22Rv1 (cell line): ENCODE measurements at regions not wholly inside any gene's neighbourhood (a gene's known extent, or its start where the extent isn't known, plus 50 kb on each side); places are given as distances from the start of the nearest gene placed in this dataset.

Experiments used
- H3K27ac ChIP-seq: fragments of 450-650 bp; 2 replicates; pipeline ENCODE4 v1.5.1; 2017
- CTCF ChIP-seq: fragments of 450-650 bp; IDR thresholded peaks from 2 replicates; pipeline ENCODE4 v1.5.1; 2017; ENCODE audit warnings: mild to moderate bottlenecking
- ZFX ChIP-seq: fragments of 450-650 bp; IDR thresholded peaks from 2 replicates; pipeline ENCODE4 v1.6.1; 2017; ENCODE audit warnings: antibody characterized with exemption, borderline replicate concordance

- TF ChIP-seq CTCF, result no peak
- no peak for TF ChIP-seq ZFX
- H3K27ac ChIP-seq, result no peak overlapping the region
Measured at GRCh38 chr10:128525444-128525843, 399.2 kb upstream of the MKI67 start.

- TF ChIP-seq ZFX, result no peak
- TF ChIP-seq CTCF, result no peak
- H3K27ac ChIP-seq, result no peak overlapping the region
Measured at GRCh38 chr10:128525936-128526335, 399.7 kb upstream of the MKI67 start.

GRCh38 chr10:128526791-128527375 is 400.7 kb upstream of the MKI67 start:
- TF ChIP-seq ZFX, result no peak
- TF ChIP-seq CTCF, result no peak
- H3K27ac ChIP-seq, result no peak overlapping the region

- H3K27ac ChIP-seq, result no peak overlapping the region
- TF ChIP-seq CTCF (no peak), ZFX (no peak)
Measured at GRCh38 chr10:128527711-128528110, 401.5 kb upstream of the MKI67 start.

GRCh38 chr10:128528167-128528566 is 401.9 kb upstream of the MKI67 start:
- TF ChIP-seq CTCF, result no peak
- no peak for TF ChIP-seq ZFX

GRCh38 chr10:128528781-128529180 is 402.6 kb upstream of the MKI67 start:
- no peak for TF ChIP-seq CTCF
- TF ChIP-seq ZFX, result no peak
- H3K27ac ChIP-seq, result no peak overlapping the region

More at GRCh38 chr10:128528167-128528566, 401.9 kb upstream of the MKI67 start:
- H3K27ac ChIP-seq, result no peak overlapping the region

GRCh38 chr10:128529225-128529624 is 403.0 kb upstream of the MKI67 start:
- no peak for TF ChIP-seq ZFX
- H3K27ac ChIP-seq, result no peak overlapping the region

- TF ChIP-seq CTCF (peak; percentile 67), ZFX (no peak)
- no peak overlapping the region for H3K27ac ChIP-seq
Measured at GRCh38 chr10:128530301-128530700, 404.1 kb upstream of the MKI67 start.
